ENCODE measurements at regions not wholly inside any gene's neighbourhood (a gene's known extent, or its start where the extent isn't known, plus 50 kb on each side); places are given as distances from the start of the nearest gene placed in this dataset.
A peak's percentile ranks its signal among the peaks of the same experiment; 100 is the strongest.

- Histone ChIP-seq H3K79me2 (ENCODE audit: control insufficient read depth, insufficient read depth, low read length) (no peaks in the 10 kb centered on the region), H3K9me3 (replicated peaks; ENCODE audit: control insufficient read depth, insufficient read depth, low read depth, low read length) (no peaks in the 10 kb centered on the region), H3K4me2 (ENCODE audit: insufficient read depth, low read length) (no peak overlapping the region), H3K4me1 (replicated peaks in 1 of 2; ENCODE audit: control insufficient read depth in 2 of 2, insufficient read depth in 2 of 2, low read length in 2 of 2) (no peaks in the 10 kb centered on the region), H2AFZ (ENCODE audit: low read depth, low read length) (no peak overlapping the region), H3K9ac (ENCODE audit: insufficient read depth in 1 of 2, low read depth in 2 of 2, low read length in 2 of 2) (no peak overlapping the region), H3K27ac (ENCODE audit: extremely low read depth, low read depth, low read length) (no peak overlapping the region), H3K4me3 (no peak overlapping the region), H3K36me3 (ENCODE audit: control insufficient read depth, insufficient read depth, low read length) (no peaks in the 10 kb centered on the region), H3K27me3 (ENCODE audit: control insufficient read depth in 2 of 2, insufficient read depth in 2 of 2, low read length in 2 of 2) (no peaks in the 10 kb centered on the region), H4K20me1 (replicated peaks; ENCODE audit: control insufficient read depth, insufficient read depth, low read length) (no peaks in the 10 kb centered on the region), H3K9me1 (ENCODE audit: control insufficient read depth, insufficient read depth, low read length) (no peaks in the 10 kb centered on the region)
- no TSS peak for BruUV-seq (replicated peaks)
- ChIA-PET POLR2A (interaction anchor here (0.6 to 1.3 kb wide), 2 partner anchors 10 to 315 kb away, joined by 3 to 4 read pairs; no protein-coding TSS in a partner anchor), CTCF (ENCODE audit: low intra/inter-chr PET ratio) (interaction anchor here (0.6 kb wide), 1 partner anchor 274 kb away, joined by 3 read pairs; no protein-coding TSS in a partner anchor)
- TF ChIP-seq RAD21 (CRISPR knock-in tag; conservative IDR thresholded peaks at IDR 0.05 in 1 of 2, IDR thresholded peaks at IDR 0.05 in 1 of 2) (peak in 1 of 2 experiments; percentile 35; a peak in 2 of 4 replicates), REST (IDR thresholded peaks at IDR 0.05; ENCODE audit: borderline replicate concordance) (peak; percentile 5; the same call in 1 of the 2 replicates), REST (CRISPR knock-in tag; IDR thresholded peaks at IDR 0.05; ENCODE audit: low read depth) (no peak), ZC3H11A (IDR thresholded peaks at IDR 0.05; ENCODE audit: low read depth, low read length) (no peak), CTCF (IDR thresholded peaks at IDR 0.05 in 2 of 3, conservative IDR thresholded peaks at IDR 0.05 in 1 of 3; ENCODE audit: insufficient read depth in 2 of 3, low read depth in 1 of 3, low read length in 3 of 3) (peak in 1 of 3 experiments; percentile 29; a peak in 1 of 6 replicates), ZNF354B (CRISPR knock-in tag; IDR thresholded peaks at IDR 0.05) (no peak), TOE1 (IDR thresholded peaks at IDR 0.05; ENCODE audit: borderline replicate concordance) (no peak), TOE1 (CRISPR knock-in tag; IDR thresholded peaks at IDR 0.05; ENCODE audit: borderline replicate concordance, low read depth) (no peak)
- FAIRE-seq: no peak
- ATAC-seq: peak; percentile 26; the same call in 1 of the 3 replicates
- peak in 2 of 4 experiments; percentile 12 to 18 for DNase-seq (ENCODE audit: extremely low read depth in 1 of 4, low spot score in 3 of 4)
- WGBS (ENCODE audit: insufficient coverage, low coverage, missing lambda C conversion rate): 0% methylated on average over 2 of the region's 2 CpGs
- in situ Hi-C loops (cut with MboI) (no loop called here), intact Hi-C loops (cut with micrococcal nuclease) (no loop called here)
These were observed 139.7 kb downstream of the LRRC70 start for GRCh38 chr5:62718324-62718723.

Measured in K562 (cell line).